Activated T-helper 2 cell treated with anti-CD3 and anti-CD28 coated beads, Interferon-gamma antibody, Interleukin-2, Interleukin-4, amounts not matched to agents 10 μg/mL and 5 μg/mL and 100 μg/mL, durations not matched to agents 14 hours and 24 hours and 36 hours (primary cell): ENCODE measurements at regions not wholly inside any gene's neighbourhood (a gene's known extent, or its start where the extent isn't known, plus 50 kb on each side); places are given as distances from the start of the nearest gene placed in this dataset.
"Not testable (repeated sequence)": the region's sequence is repeated elsewhere in the genome, so short reads cannot be mapped to it uniquely, and the experiment has no call there.

Experiments used
- DNase-seq: peaks from one replicate; pipeline ENCODE4 v3.0.0; 2021; ENCODE audit warnings: low spot score
- H3K27ac Mint-ChIP-seq: one replicate; pipeline ENCODE4 v1.8.0; 2021; ENCODE audit warnings: mixed read lengths
- H3K27me3 Mint-ChIP-seq: one replicate; pipeline ENCODE4 v1.8.0; 2021; ENCODE audit warnings: low read depth, mixed read lengths
- H3K36me3 Mint-ChIP-seq: one replicate; pipeline ENCODE4 v1.8.0; 2021; ENCODE audit warnings: low read depth, mixed read lengths
- H3K4me1 Mint-ChIP-seq: one replicate; pipeline ENCODE4 v1.8.0; 2021; ENCODE audit warnings: low read depth, mixed read lengths
- H3K4me3 Mint-ChIP-seq: one replicate; pipeline ENCODE4 v1.8.0; 2021; ENCODE audit warnings: low read depth, mild to moderate bottlenecking, moderate library complexity, mixed read lengths
- H3K9me3 Mint-ChIP-seq: one replicate; pipeline ENCODE4 v1.8.0; 2021; ENCODE audit warnings: mixed read lengths
- intact Hi-C: fragments of 100-400 bp; cut with micrococcal nuclease; formaldehyde crosslinking; loops from one replicate; pipeline ENCODE4 v1.15.1; 2023

DNA sequence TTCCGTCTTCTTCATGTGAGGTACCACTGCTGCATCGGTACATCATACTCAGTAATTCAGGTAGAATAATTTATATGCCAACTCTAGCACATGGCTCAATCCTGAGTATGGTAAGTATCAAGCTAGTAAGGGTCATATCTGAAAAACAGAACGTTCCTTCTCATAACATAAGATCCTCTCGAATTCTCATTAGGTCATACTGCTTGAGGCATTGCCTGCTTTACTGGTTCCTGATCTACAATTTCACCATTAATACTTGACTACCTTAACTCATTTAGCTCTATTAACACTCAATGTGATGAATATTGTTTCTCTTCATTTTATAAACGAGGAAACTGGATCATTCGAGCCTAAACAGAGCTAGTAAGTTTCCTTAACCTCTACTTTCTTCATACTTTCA lies 871.6 kb downstream of the BRINP3 start:
- Mint-ChIP-seq H3K27me3 (no peaks in the 10 kb centered on the region), H3K27ac (no peak overlapping the region), H3K4me3 (no peak overlapping the region), H3K9me3 (peaks cover 10% of the 10 kb centered on the region), H3K4me1 (no peaks in the 10 kb centered on the region), H3K36me3 (no peaks in the 10 kb centered on the region)
- DNase-seq, result no peak
- intact Hi-C loops, result no loop called here

- Mint-ChIP-seq H3K36me3 (no peaks in the 10 kb centered on the region), H3K4me3 (no peak overlapping the region), H3K9me3 (peaks cover 10% of the 10 kb centered on the region), H3K4me1 (no peaks in the 10 kb centered on the region), H3K27me3 (no peaks in the 10 kb centered on the region), H3K27ac (no peak overlapping the region)
- intact Hi-C loops, result no loop called here
- no peak for DNase-seq
These were observed 870.7 kb downstream of the BRINP3 start for GRCh38 chr1:189606795-189607476.

GRCh38 chr1:189607477-189608096 lies 870.1 kb downstream of the BRINP3 start:
- Mint-ChIP-seq H3K9me3 (peaks cover 10% of the 10 kb centered on the region), H3K27ac (no peak overlapping the region), H3K36me3 (no peaks in the 10 kb centered on the region), H3K4me3 (no peak overlapping the region), H3K27me3 (no peaks in the 10 kb centered on the region), H3K4me1 (no peaks in the 10 kb centered on the region)
- intact Hi-C loops, result no loop called here
- no peak for DNase-seq

DNA sequence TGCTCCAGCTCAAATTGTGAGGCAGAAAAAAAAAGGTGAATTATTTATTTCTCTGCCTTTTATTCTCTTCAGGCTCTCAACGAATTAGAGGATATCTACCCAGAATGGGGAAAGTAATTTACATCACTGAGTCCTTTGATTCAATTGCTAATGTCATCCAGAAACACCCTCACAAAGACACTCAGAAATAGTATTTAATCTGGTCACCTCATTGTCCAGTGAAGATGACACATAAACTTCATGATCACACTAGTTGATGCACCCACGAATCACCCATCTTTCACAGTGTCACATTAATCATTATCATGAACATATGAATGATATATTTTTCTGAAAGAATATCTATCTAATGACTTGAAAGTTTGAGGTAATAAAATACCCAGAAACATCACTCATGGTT lies 868.5 kb downstream of the BRINP3 start:
- Mint-ChIP-seq H3K4me3 (no peak overlapping the region), H3K27me3 (no peaks in the 10 kb centered on the region), H3K27ac (no peak overlapping the region), H3K36me3 (no peaks in the 10 kb centered on the region), H3K4me1 (no peaks in the 10 kb centered on the region), H3K9me3 (peaks cover 5% of the 10 kb centered on the region)
- DNase-seq, result no peak
- intact Hi-C loops, result no loop called here

GRCh38 chr1:189616893-189617292 lies 860.8 kb downstream of the BRINP3 start:
- Mint-ChIP-seq H3K9me3 (peaks cover 14% of the 10 kb centered on the region), H3K27me3 (no peaks in the 10 kb centered on the region), H3K4me3 (no peak overlapping the region), H3K36me3 (no peaks in the 10 kb centered on the region), H3K4me1 (no peaks in the 10 kb centered on the region), H3K27ac (no peak overlapping the region)
- intact Hi-C loops, result no loop called here
- DNase-seq, result no peak

GRCh38 chr1:189619682-189620332 lies 857.9 kb downstream of the BRINP3 start:
- Mint-ChIP-seq H3K27me3 (no peaks in the 10 kb centered on the region), H3K27ac (no peak overlapping the region), H3K4me1 (no peaks in the 10 kb centered on the region), H3K36me3 (no peaks in the 10 kb centered on the region), H3K4me3 (no peak overlapping the region), H3K9me3 (peaks cover 17% of the 10 kb centered on the region)
- intact Hi-C loops, result no loop called here
- DNase-seq, result no peak

DNA sequence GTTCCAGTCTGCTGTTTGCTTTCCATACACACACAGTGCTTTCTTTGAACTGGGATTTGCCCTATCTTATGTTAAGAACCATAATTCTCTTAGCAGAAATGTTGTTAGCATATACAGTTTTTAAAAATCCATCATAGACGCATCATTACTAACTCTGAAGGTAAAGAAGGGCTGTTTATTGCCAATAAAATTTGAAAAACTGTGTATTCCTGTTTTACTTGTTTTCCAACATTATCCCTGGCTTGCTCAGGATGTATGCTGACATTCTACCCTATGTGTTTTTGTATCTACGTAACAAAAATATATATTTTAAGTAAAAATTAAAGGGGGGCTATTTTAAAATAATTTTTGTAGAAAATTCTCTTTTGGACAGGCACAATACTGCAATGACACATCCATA lies 857.2 kb downstream of the BRINP3 start:
- DNase-seq, result no peak
- Mint-ChIP-seq H3K4me3 (no peak overlapping the region), H3K9me3 (peaks cover 17% of the 10 kb centered on the region), H3K27me3 (no peaks in the 10 kb centered on the region), H3K27ac (no peak overlapping the region), H3K36me3 (no peaks in the 10 kb centered on the region), H3K4me1 (no peaks in the 10 kb centered on the region)
- intact Hi-C loops, result no loop called here

DNA sequence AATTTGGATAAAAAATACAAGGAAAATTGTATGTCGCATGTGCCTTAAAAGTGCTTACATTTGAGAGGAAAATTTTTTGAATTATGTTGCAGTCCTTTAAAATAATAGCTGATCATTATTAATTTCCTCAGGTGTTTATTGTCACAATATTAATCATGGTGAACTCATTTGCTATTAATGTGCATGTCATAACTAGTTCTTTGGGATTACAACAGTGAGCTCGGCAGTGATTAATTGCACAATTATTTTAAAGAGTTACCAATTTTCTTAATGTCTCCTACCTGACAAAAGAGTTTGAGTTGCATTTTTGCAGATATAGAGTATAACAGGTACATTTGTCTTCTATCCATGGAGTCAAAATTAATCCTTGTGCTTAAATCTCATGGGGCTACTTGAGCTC lies 854.3 kb downstream of the BRINP3 start:
- Mint-ChIP-seq H3K36me3 (no peaks in the 10 kb centered on the region), H3K9me3 (peaks cover 10% of the 10 kb centered on the region), H3K27ac (no peak overlapping the region), H3K4me1 (no peaks in the 10 kb centered on the region), H3K4me3 (no peak overlapping the region), H3K27me3 (no peaks in the 10 kb centered on the region)
- no peak for DNase-seq
- intact Hi-C loops, result no loop called here

DNA sequence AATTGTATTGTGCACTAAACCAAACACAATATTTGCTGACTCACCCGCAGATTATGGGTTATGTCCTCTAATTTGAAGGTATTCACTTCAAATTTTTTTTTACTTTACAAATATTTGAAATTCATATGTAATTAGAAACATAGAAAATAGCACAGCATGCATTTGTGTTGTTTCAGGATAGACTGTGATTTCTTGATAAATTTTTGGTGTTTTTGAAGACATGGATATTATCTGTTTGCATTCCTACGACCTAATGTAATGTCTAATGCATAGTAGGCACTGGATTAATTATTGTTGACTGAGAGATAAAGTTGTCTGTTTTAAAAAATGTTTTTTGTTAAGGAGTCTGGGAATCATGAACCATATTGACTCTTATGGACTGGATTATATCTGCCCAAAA lies 850.2 kb downstream of the BRINP3 start:
- DNase-seq, result no peak
- intact Hi-C loops, result no loop called here
- Mint-ChIP-seq H3K27me3 (no peaks in the 10 kb centered on the region), H3K4me3 (no peak overlapping the region), H3K36me3 (no peaks in the 10 kb centered on the region), H3K9me3 (peaks cover 12% of the 10 kb centered on the region), H3K27ac (no peak overlapping the region), H3K4me1 (no peaks in the 10 kb centered on the region)

DNA sequence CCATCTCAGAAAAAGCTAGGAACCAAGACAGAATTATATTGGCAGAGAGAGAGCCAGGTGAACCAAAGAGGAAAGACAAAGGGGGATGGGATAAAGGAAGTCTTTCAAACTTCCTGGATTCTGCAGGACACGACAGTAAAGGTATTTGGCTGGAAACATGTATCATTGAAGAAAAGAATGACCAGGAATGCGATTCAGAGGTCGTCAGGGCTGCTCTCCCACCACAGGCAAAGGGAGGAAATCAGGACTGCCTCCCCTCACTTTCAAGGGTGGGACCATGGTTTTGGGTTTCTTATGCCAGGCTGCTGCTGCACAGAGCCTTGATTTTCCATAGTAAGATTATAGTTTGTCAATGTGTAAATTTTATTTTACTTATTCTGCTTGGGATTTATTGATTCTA lies 848.8 kb downstream of the BRINP3 start:
- no peaks in the 10 kb centered on the region for H3K36me3 Mint-ChIP-seq
- no peak for DNase-seq
- H3K9me3 Mint-ChIP-seq, result peaks cover 12% of the 10 kb centered on the region
- intact Hi-C loops, result no loop called here
- H3K27me3 Mint-ChIP-seq, result no peaks in the 10 kb centered on the region
- H3K4me1 Mint-ChIP-seq, result no peaks in the 10 kb centered on the region
- H3K27ac Mint-ChIP-seq, result no peak overlapping the region
- no peak overlapping the region for H3K4me3 Mint-ChIP-seq

DNA sequence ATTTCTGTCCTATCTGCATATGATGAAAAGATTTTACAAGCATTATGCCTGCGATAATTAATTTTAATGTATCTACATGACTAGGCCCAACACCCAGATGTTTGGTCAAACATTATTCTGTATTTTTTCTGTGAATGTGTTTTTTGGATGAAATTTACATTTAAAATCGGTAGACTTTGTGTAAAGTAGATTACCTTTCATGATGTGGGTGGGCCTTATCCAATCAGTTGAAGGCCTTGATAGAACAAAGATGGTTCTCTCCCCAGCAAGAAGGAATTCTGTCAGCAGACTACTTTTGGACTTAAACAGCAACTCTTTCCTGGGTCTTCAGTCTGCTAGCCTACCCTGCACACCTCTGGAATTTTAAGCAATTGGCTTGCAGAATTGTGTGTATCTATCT lies 844.0 kb downstream of the BRINP3 start:
- DNase-seq, result no peak
- Mint-ChIP-seq H3K4me3 (no peak overlapping the region), H3K36me3 (no peaks in the 10 kb centered on the region), H3K27me3 (no peaks in the 10 kb centered on the region), H3K27ac (no peak overlapping the region), H3K9me3 (peaks cover 12% of the 10 kb centered on the region), H3K4me1 (no peaks in the 10 kb centered on the region)
- intact Hi-C loops, result no loop called here

DNA sequence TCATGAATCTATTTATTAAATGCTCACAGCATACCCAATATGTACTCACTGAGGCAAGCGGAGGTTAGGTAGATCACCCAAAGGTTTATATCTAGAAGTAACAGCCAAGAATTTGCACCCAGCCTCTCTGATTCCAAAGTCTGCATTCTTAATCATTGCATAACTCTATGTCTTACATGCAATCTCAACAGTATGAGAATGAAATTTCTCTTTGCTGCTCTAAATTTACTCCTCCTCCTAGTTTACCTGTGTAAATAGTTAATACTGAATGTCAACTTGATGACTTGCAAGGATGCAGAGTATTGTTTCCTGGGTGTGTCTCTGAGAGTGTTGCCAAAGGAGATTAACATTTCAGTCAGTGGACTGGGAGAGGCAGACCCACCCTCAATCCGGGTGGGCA lies 840.6 kb downstream of the BRINP3 start:
- Mint-ChIP-seq H3K4me3 (no peak overlapping the region), H3K4me1 (no peaks in the 10 kb centered on the region), H3K27ac (no peak overlapping the region), H3K36me3 (no peaks in the 10 kb centered on the region), H3K27me3 (no peaks in the 10 kb centered on the region), H3K9me3 (peaks cover 5% of the 10 kb centered on the region)
- intact Hi-C loops, result no loop called here
- no peak for DNase-seq

DNA sequence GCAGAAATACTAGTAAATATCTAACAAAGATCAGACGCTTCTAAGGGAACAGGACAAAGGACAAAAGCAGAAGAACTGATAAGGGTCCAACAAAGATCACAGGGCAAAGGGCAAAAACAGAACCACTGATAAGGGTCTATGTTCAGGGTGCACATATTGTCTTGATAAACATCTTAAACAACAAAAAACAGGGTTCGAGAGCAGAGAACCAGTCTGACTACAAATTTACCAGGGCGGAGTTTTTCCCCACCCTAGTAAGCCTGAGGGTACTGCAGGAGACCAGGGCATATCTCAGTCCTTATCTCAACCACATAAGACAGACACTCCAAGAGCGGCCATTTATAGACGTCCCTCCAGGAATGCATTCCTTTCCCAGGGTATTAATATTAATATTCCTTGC lies 833.5 kb downstream of the BRINP3 start:
- H3K27me3 Mint-ChIP-seq, H3K36me3 Mint-ChIP-seq, H3K27ac Mint-ChIP-seq, H3K4me1 Mint-ChIP-seq, DNase-seq, H3K4me3 Mint-ChIP-seq, intact Hi-C loops: not testable (repeated sequence)
- H3K9me3 Mint-ChIP-seq, result peaks cover 13% of the 10 kb centered on the region
